HG03139 (cell line): ENCODE measurements at regions not wholly inside any gene's neighbourhood (a gene's known extent, or its start where the extent isn't known, plus 50 kb on each side); places are given as distances from the start of the nearest gene placed in this dataset.
"Not testable (repeated sequence)": the region's sequence is repeated elsewhere in the genome, so short reads cannot be mapped to it uniquely, and the experiment has no call there.

ENCODE experiments used
- ATAC-seq: cut with Tn5 transposase; IDR thresholded peaks from one replicate; pipeline ENCODE4 v1.9.1; 2021; ENCODE audit not compliant: unreplicated experiment

GRCh38 chr16:56029026-56029425 lies 153.9 kb upstream of the CES5A start:
- no peak for ATAC-seq

- ATAC-seq = no peak
Measured at GRCh38 chr16:56022818-56023217, 147.6 kb upstream of the CES5A start.

GRCh38 chr16:56019274-56019673 lies 144.1 kb upstream of the CES5A start:
- ATAC-seq = no peak

- no peak for ATAC-seq
Measured at GRCh38 chr16:56013962-56014552, 138.9 kb upstream of the CES5A start.

GRCh38 chr16:56012482-56012811 lies 137.3 kb upstream of the CES5A start:
- ATAC-seq = no peak

GRCh38 chr16:56011808-56012481 lies 136.8 kb upstream of the CES5A start:
- no peak for ATAC-seq

- no peak for ATAC-seq
Measured at GRCh38 chr16:56005958-56006357, 130.8 kb upstream of the CES5A start.

GRCh38 chr16:55999683-56000082 lies 124.5 kb upstream of the CES5A start:
- ATAC-seq = no peak

- ATAC-seq = no peak
Measured at GRCh38 chr16:55993088-55993487, 117.9 kb upstream of the CES5A start.

GRCh38 chr16:55992551-55992950 lies 117.4 kb upstream of the CES5A start:
- no peak for ATAC-seq

GRCh38 chr16:55991843-55992242 lies 116.7 kb upstream of the CES5A start:
- no peak for ATAC-seq

- ATAC-seq = no peak
Measured at GRCh38 chr16:55989569-55989907, 114.4 kb upstream of the CES5A start.

GRCh38 chr16:55988850-55989568 lies 113.8 kb upstream of the CES5A start:
- ATAC-seq = not testable (repeated sequence)

- no peak for ATAC-seq
Measured at GRCh38 chr16:55988013-55988412, 112.8 kb upstream of the CES5A start.

GRCh38 chr16:55982597-55982996 lies 107.4 kb upstream of the CES5A start:
- no peak for ATAC-seq

- no peak for ATAC-seq
Measured at GRCh38 chr16:55981557-55981956, 106.4 kb upstream of the CES5A start.

GRCh38 chr16:55976815-55977214 lies 101.6 kb upstream of the CES5A start:
- no peak for ATAC-seq

- ATAC-seq = no peak
Measured at GRCh38 chr16:55971447-55971846, 96.3 kb upstream of the CES5A start.

- no peak for ATAC-seq
Measured at GRCh38 chr16:55968221-55968620, 93.0 kb upstream of the CES5A start.

GRCh38 chr16:55964923-55965475 lies 89.8 kb upstream of the CES5A start:
- ATAC-seq = no peak

GRCh38 chr16:55955845-55956244 lies 80.7 kb upstream of the CES5A start:
- no peak for ATAC-seq

GRCh38 chr16:55955424-55955823 lies 80.3 kb upstream of the CES5A start:
- no peak for ATAC-seq
